GM10266 (cell line): ENCODE measurements at regions not wholly inside any gene's neighbourhood (a gene's known extent, or its start where the extent isn't known, plus 50 kb on each side); places are given as distances from the start of the nearest gene placed in this dataset.

ENCODE experiments used
- DNase-seq: peaks from one replicate; pipeline ENCODE4 v3.0.0; 2012; ENCODE audit errors: extremely low spot score
- CTCF ChIP-seq: IDR thresholded peaks from 2 replicates; pipeline ENCODE4 v1.5.1; 2012; ENCODE audit warnings: mild to moderate bottlenecking, low read depth; ENCODE audit not compliant: control insufficient read depth, insufficient read depth; ENCODE audit errors: missing control alignments

DNA sequence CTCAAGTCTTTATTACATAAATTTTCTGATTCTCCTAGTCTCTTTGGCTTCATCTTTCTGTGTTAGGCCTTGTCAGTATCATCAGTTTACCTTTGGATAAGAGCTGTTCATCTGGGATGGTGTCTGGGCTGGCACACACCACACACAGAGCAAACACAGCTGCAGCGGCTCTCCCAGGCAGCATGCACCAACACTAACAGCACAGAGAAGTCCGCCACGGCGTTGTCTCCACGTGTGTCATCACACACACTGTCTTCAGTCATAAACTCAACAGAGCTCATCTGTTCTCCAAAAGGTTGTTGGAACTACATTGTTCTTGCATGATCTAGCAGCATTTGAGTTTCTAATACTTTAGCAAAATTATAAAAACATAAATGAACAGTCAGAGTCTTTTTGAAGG lies 851.9 kb upstream of the FRG1 start:
- no peak for DNase-seq
- TF ChIP-seq CTCF, result no peak

- DNase-seq, result no peak
Observed at GRCh38 chr4:189090174-189090814, 850.4 kb upstream of the FRG1 start.

GRCh38 chr4:189092581-189092980 lies 848.1 kb upstream of the FRG1 start:
- no peak for TF ChIP-seq CTCF
- no peak for DNase-seq

More at GRCh38 chr4:189090174-189090814, 850.4 kb upstream of the FRG1 start:
- TF ChIP-seq CTCF, result no peak

DNA sequence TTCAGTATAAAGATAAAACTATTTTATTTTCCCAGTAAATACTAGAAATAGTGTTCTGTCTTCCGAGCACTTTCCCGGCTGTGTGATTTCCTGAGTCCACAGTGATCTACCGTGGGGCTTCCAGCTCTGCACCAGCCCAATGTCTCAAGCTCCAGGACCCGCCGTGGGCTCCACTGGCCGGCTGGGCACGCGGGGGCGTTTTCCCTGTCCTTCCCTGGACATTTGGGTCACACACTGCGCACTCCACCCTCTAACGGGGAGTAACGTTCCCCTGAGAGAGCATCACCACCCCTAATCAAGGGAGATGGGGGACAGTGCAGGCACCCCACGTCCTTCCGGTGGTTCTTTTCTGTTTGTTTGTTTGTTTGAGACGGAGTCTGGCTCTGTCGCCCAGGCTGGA lies 844.6 kb upstream of the FRG1 start:
- no peak for TF ChIP-seq CTCF
- DNase-seq, result no peak

DNA sequence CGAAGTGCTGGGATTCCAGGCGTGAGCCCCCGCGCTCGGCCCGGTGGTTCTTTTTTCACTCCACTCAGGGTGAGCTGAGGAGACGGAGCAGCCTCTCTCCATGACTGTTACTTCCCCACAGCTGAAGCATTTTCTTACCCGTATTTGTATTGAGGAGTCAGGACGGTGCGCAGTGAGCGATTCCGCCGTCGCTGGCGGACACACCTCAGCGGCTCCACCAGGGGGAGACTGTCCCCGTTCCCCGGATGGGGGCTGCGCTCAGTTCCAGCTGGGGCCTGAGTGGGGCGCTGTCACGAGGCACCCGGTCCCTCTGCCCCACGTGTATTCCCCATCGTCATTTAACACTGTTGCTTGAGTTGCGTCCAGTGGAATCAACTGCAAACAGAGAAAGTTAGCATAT lies 844.0 kb upstream of the FRG1 start:
- DNase-seq, result no peak
- TF ChIP-seq CTCF, result no peak

- no peak for TF ChIP-seq CTCF
Observed at GRCh38 chr4:189098932-189099696, 841.6 kb upstream of the FRG1 start.

GRCh38 chr4:189113389-189113888 lies 827.2 kb upstream of the FRG1 start:
- DNase-seq, result no peak
- no peak for TF ChIP-seq CTCF

More at GRCh38 chr4:189098932-189099696, 841.6 kb upstream of the FRG1 start:
- DNase-seq, result no peak
